ENCODE measurements at regions not wholly inside any gene's neighbourhood (a gene's known extent, or its start where the extent isn't known, plus 50 kb on each side); places are given as distances from the start of the nearest gene placed in this dataset.

- TF ChIP-seq POLR2A (IDR thresholded peaks at IDR 0.05; ENCODE audit: low read length): no peak
- TF ChIP-seq GATA1 (IDR thresholded peaks at IDR 0.05; ENCODE audit: low read depth, low read length): no peak
Measured at GRCh38 chr6:87914637-87915395, 132.8 kb upstream of the SPACA1 start.

Data from erythroblast (primary cell).